ENCODE measurements at regions not wholly inside any gene's neighbourhood (a gene's known extent, or its start where the extent isn't known, plus 50 kb on each side); places are given as distances from the start of the nearest gene placed in this dataset.

DNA sequence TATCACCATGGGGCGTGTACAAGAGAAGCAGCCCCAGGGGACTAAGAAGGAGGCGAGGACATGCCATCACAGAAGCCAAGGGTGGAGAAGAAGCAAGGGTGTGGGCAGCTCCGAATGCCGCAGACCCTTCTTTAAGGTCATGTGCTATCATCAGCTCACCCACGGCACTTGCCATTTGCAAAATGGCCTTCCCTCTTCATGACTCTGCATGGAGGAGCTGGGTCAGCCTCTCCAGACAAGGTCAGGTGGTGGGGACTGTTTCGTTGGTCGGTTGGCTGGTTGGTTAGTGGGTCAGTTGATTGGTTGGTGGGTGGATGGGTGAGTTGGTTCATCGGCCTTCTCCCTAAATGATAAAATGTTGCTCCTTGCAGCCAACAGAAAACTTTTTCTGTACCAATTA, 622.5 kb downstream of the TBC1D22A start:
- TF ChIP-seq CTCF (IDR thresholded peaks at IDR 0.05) (no peak), POLR2A (IDR thresholded peaks at IDR 0.05) (no peak)

Measured in esophagus squamous epithelium (tissue), 4 donors.